ENCODE measurements at regions not wholly inside any gene's neighbourhood (a gene's known extent, or its start where the extent isn't known, plus 50 kb on each side); places are given as distances from the start of the nearest gene placed in this dataset.

GRCh38 chr3:181764544-181764943 is 52.8 kb downstream of the SOX2 start:
- no peaks in the 10 kb centered on the region for H3K9me3 Mint-ChIP-seq
- H3K27me3 Mint-ChIP-seq = no peaks in the 10 kb centered on the region
- ATAC-seq (replicated peaks) (no peak), DNase-seq (no peak)
- no peaks in the 10 kb centered on the region for H3K4me1 Mint-ChIP-seq (ENCODE audit: low read depth in 2 of 2)
- no peak overlapping the region for H3K27ac Mint-ChIP-seq
- H3K4me3 Mint-ChIP-seq = no peak overlapping the region
- H3K36me3 Mint-ChIP-seq (ENCODE audit: insufficient read depth) = no peaks in the 10 kb centered on the region

- Mint-ChIP-seq H3K27me3 (no peaks in the 10 kb centered on the region), H3K9me3 (peaks cover 0 to 4% of the 10 kb centered on the region in 2 donors), H3K27ac (no peak overlapping the region), H3K4me3 (no peak overlapping the region), H3K36me3 (ENCODE audit: insufficient read depth) (no peaks in the 10 kb centered on the region), H3K4me1 (ENCODE audit: low read depth in 2 of 2) (no peaks in the 10 kb centered on the region)
- DNase-seq (no peak), ATAC-seq (replicated peaks) (no peak)
Observed at GRCh38 chr3:181770296-181770695, 58.6 kb downstream of the SOX2 start.

GRCh38 chr3:181771120-181771519 is 59.4 kb downstream of the SOX2 start:
- peaks cover 0 to 4% of the 10 kb centered on the region in 2 donors for H3K9me3 Mint-ChIP-seq
- H3K27ac Mint-ChIP-seq = no peak overlapping the region
- H3K36me3 Mint-ChIP-seq (ENCODE audit: insufficient read depth) = no peaks in the 10 kb centered on the region
- no peak for DNase-seq
- no peaks in the 10 kb centered on the region for H3K27me3 Mint-ChIP-seq
- H3K4me3 Mint-ChIP-seq = no peak overlapping the region
- H3K4me1 Mint-ChIP-seq (ENCODE audit: low read depth in 2 of 2) = no peaks in the 10 kb centered on the region
- no peak for ATAC-seq (replicated peaks)

GRCh38 chr3:181772166-181772565 is 60.4 kb downstream of the SOX2 start:
- H3K36me3 Mint-ChIP-seq (ENCODE audit: insufficient read depth) = no peaks in the 10 kb centered on the region
- H3K4me3 Mint-ChIP-seq = no peak overlapping the region
- no peak overlapping the region for H3K27ac Mint-ChIP-seq
- ATAC-seq (replicated peaks) (no peak), DNase-seq (no peak)
- no peaks in the 10 kb centered on the region for H3K27me3 Mint-ChIP-seq
- H3K9me3 Mint-ChIP-seq = peaks cover 0 to 4% of the 10 kb centered on the region in 2 donors
- H3K4me1 Mint-ChIP-seq (ENCODE audit: low read depth in 2 of 2) = no peaks in the 10 kb centered on the region

- H3K4me1 Mint-ChIP-seq (ENCODE audit: low read depth in 2 of 2) = no peaks in the 10 kb centered on the region
- no peak for DNase-seq
- no peaks in the 10 kb centered on the region for H3K27me3 Mint-ChIP-seq
- no peak for ATAC-seq (replicated peaks)
- no peaks in the 10 kb centered on the region for H3K36me3 Mint-ChIP-seq (ENCODE audit: insufficient read depth)
- H3K9me3 Mint-ChIP-seq = peaks cover 0 to 4% of the 10 kb centered on the region in 2 donors
- no peak overlapping the region for H3K4me3 Mint-ChIP-seq
- H3K27ac Mint-ChIP-seq = no peak overlapping the region
Observed at GRCh38 chr3:181773921-181774320, 62.2 kb downstream of the SOX2 start.

GRCh38 chr3:181782306-181782954 is 70.7 kb downstream of the SOX2 start:
- no peak overlapping the region for H3K27ac Mint-ChIP-seq
- no peaks in the 10 kb centered on the region for H3K36me3 Mint-ChIP-seq (ENCODE audit: insufficient read depth)
- DNase-seq = no peak
- H3K27me3 Mint-ChIP-seq = no peaks in the 10 kb centered on the region
- no peak overlapping the region for H3K4me3 Mint-ChIP-seq
- no peaks in the 10 kb centered on the region for H3K4me1 Mint-ChIP-seq (ENCODE audit: low read depth in 2 of 2)
- no peaks in the 10 kb centered on the region for H3K9me3 Mint-ChIP-seq
- no peak for ATAC-seq (replicated peaks)

GRCh38 chr3:181790561-181790960 is 78.8 kb downstream of the SOX2 start:
- Mint-ChIP-seq H3K36me3 (ENCODE audit: insufficient read depth) (no peaks in the 10 kb centered on the region), H3K27ac (no peak overlapping the region), H3K9me3 (peaks cover 0 to 2% of the 10 kb centered on the region in 2 donors), H3K4me1 (ENCODE audit: low read depth in 2 of 2) (no peaks in the 10 kb centered on the region), H3K27me3 (no peaks in the 10 kb centered on the region), H3K4me3 (no peak overlapping the region)
- ATAC-seq (replicated peaks) = no peak
- no peak for DNase-seq

- no peak for DNase-seq
- no peak overlapping the region for H3K4me3 Mint-ChIP-seq
Observed at GRCh38 chr3:181791056-181791955, 79.6 kb downstream of the SOX2 start.

GRCh38 chr3:181793006-181793405 is 81.3 kb downstream of the SOX2 start:
- Mint-ChIP-seq H3K27me3 (no peaks in the 10 kb centered on the region), H3K4me1 (ENCODE audit: low read depth in 2 of 2) (no peaks in the 10 kb centered on the region), H3K9me3 (peaks cover 0 to 2% of the 10 kb centered on the region in 2 donors), H3K36me3 (ENCODE audit: insufficient read depth) (no peaks in the 10 kb centered on the region), H3K4me3 (no peak overlapping the region), H3K27ac (no peak overlapping the region)
- ATAC-seq (replicated peaks) (no peak), DNase-seq (no peak)

More at GRCh38 chr3:181791056-181791955, 79.6 kb downstream of the SOX2 start:
- H3K36me3 Mint-ChIP-seq (ENCODE audit: insufficient read depth) = no peaks in the 10 kb centered on the region
- peaks cover 0 to 2% of the 10 kb centered on the region in 2 donors for H3K9me3 Mint-ChIP-seq
- H3K27me3 Mint-ChIP-seq = no peaks in the 10 kb centered on the region
- ATAC-seq (replicated peaks) = no peak
- no peak overlapping the region for H3K27ac Mint-ChIP-seq
- no peaks in the 10 kb centered on the region for H3K4me1 Mint-ChIP-seq (ENCODE audit: low read depth in 2 of 2)

GRCh38 chr3:181794011-181794790 is 82.5 kb downstream of the SOX2 start:
- DNase-seq (no peak), ATAC-seq (replicated peaks) (no peak)
- Mint-ChIP-seq H3K4me1 (ENCODE audit: low read depth in 2 of 2) (no peaks in the 10 kb centered on the region), H3K36me3 (ENCODE audit: insufficient read depth) (no peaks in the 10 kb centered on the region), H3K27ac (no peak overlapping the region), H3K27me3 (no peaks in the 10 kb centered on the region), H3K9me3 (no peaks in the 10 kb centered on the region), H3K4me3 (no peak overlapping the region)

- H3K4me3 Mint-ChIP-seq = no peak overlapping the region
- no peaks in the 10 kb centered on the region for H3K9me3 Mint-ChIP-seq
- no peaks in the 10 kb centered on the region for H3K27me3 Mint-ChIP-seq
- no peaks in the 10 kb centered on the region for H3K36me3 Mint-ChIP-seq (ENCODE audit: insufficient read depth)
- no peaks in the 10 kb centered on the region for H3K4me1 Mint-ChIP-seq (ENCODE audit: low read depth in 2 of 2)
- no peak for DNase-seq
- no peak for ATAC-seq (replicated peaks)
- H3K27ac Mint-ChIP-seq = no peak overlapping the region
Observed at GRCh38 chr3:181796641-181797040, 84.9 kb downstream of the SOX2 start.

- H3K27ac Mint-ChIP-seq = no peak overlapping the region
- no peaks in the 10 kb centered on the region for H3K36me3 Mint-ChIP-seq (ENCODE audit: insufficient read depth)
- H3K9me3 Mint-ChIP-seq = no peaks in the 10 kb centered on the region
- no peaks in the 10 kb centered on the region for H3K27me3 Mint-ChIP-seq
- ATAC-seq (replicated peaks) = no peak
- DNase-seq = no peak
- no peak overlapping the region for H3K4me3 Mint-ChIP-seq
- no peaks in the 10 kb centered on the region for H3K4me1 Mint-ChIP-seq (ENCODE audit: low read depth in 2 of 2)
Observed at GRCh38 chr3:181797431-181797830, 85.7 kb downstream of the SOX2 start.

- Mint-ChIP-seq H3K9me3 (peaks cover 7 to 19% of the 10 kb centered on the region in 2 donors), H3K36me3 (ENCODE audit: insufficient read depth) (no peaks in the 10 kb centered on the region), H3K27me3 (no peaks in the 10 kb centered on the region), H3K4me1 (ENCODE audit: low read depth in 2 of 2) (no peaks in the 10 kb centered on the region), H3K27ac (no peak overlapping the region), H3K4me3 (no peak overlapping the region)
- DNase-seq (no peak), ATAC-seq (replicated peaks) (no peak)
Observed at GRCh38 chr3:181805703-181806102, 94.0 kb downstream of the SOX2 start.

Data from effector memory CD8-positive, alpha-beta T cell (primary cell).